Stimulated activated memory B cell treated with anti-CD40 and anti-IgM and Interleukin-4, amounts not matched to agents 10 μg/mL and 1 μg/mL and 100 μg/mL, for 72 hours (primary cell): ENCODE measurements at regions not wholly inside any gene's neighbourhood (a gene's known extent, or its start where the extent isn't known, plus 50 kb on each side); places are given as distances from the start of the nearest gene placed in this dataset.

Experiments used
- ATAC-seq: fragments of 150-1000 bp; cut with Tn5 transposase; 2 replicates; pipeline ENCODE4 v1.10.0; 2021
- H3K27ac Mint-ChIP-seq: one replicate; pipeline ENCODE4 v1.8.0; 2022; ENCODE audit warnings: mild to moderate bottlenecking, mixed read lengths
- H3K27me3 Mint-ChIP-seq: one replicate; pipeline ENCODE4 v1.8.0; 2022; ENCODE audit warnings: mixed read lengths
- H3K36me3 Mint-ChIP-seq: one replicate; pipeline ENCODE4 v1.8.0; 2022; ENCODE audit warnings: mixed read lengths
- H3K4me1 Mint-ChIP-seq: one replicate; pipeline ENCODE4 v1.8.0; 2022; ENCODE audit warnings: mixed read lengths
- H3K4me3 Mint-ChIP-seq: one replicate; pipeline ENCODE4 v1.8.0; 2022; ENCODE audit warnings: mild to moderate bottlenecking, moderate library complexity, mixed read lengths
- H3K9me3 Mint-ChIP-seq: one replicate; pipeline ENCODE4 v1.8.0; 2022; ENCODE audit warnings: mixed read lengths

GRCh38 chr6:66866801-66867200, 1159.8 kb upstream of the EYS start:
- no peak for ATAC-seq
- Mint-ChIP-seq H3K27ac (no peak overlapping the region), H3K4me3 (no peak overlapping the region), H3K27me3 (no peaks in the 10 kb centered on the region), H3K4me1 (no peaks in the 10 kb centered on the region), H3K36me3 (no peaks in the 10 kb centered on the region), H3K9me3 (peaks cover 11% of the 10 kb centered on the region)

DNA sequence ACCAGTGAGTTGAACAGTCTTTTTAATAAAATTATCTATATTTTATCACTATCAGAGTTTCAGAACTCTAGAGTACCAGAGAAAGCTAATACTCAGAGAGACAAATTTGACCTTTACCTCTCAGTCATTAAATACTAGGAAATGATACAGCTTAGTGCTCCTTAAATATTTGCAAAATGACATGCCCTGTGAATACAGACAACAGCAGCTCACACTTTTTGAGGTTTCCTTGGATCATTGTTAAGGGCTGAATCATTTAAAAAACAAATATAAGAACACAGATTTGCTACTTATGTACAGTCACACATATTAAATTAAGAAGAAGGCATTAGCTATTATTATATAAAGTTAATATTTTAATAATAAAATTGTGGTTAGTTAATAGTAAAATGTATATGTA, 1158.7 kb upstream of the EYS start:
- no peak overlapping the region for H3K4me3 Mint-ChIP-seq
- no peaks in the 10 kb centered on the region for H3K27me3 Mint-ChIP-seq
- no peaks in the 10 kb centered on the region for H3K4me1 Mint-ChIP-seq
- peaks cover 11% of the 10 kb centered on the region for H3K9me3 Mint-ChIP-seq
- H3K36me3 Mint-ChIP-seq: no peaks in the 10 kb centered on the region
- ATAC-seq: no peak
- no peak overlapping the region for H3K27ac Mint-ChIP-seq

- Mint-ChIP-seq H3K9me3 (peaks cover 2% of the 10 kb centered on the region), H3K4me3 (no peak overlapping the region)
- no peak for ATAC-seq
Measured at GRCh38 chr6:66861007-66861541, 1154.0 kb upstream of the EYS start.

DNA sequence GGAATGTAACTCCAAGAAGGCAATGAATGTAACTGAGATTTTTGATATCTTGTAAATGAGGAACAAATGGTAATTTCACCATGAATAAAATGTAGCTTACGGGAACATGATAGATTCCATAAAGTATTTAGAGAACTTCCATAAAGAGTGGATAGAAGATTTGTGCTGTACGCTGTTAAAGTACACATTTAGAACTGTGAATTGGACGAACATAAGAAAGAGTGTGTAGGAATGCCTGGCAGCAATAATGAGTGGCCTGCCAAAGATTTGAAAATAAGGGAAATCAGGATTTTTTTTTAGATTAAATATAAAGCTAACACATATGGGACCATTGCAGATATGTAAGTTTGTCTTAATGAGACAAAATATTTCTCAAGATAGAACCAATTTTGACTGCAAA, 1153.3 kb upstream of the EYS start:
- H3K27ac Mint-ChIP-seq: no peak overlapping the region
- no peaks in the 10 kb centered on the region for H3K27me3 Mint-ChIP-seq
- ATAC-seq: no peak
- H3K4me1 Mint-ChIP-seq: no peaks in the 10 kb centered on the region
- no peak overlapping the region for H3K4me3 Mint-ChIP-seq
- no peaks in the 10 kb centered on the region for H3K36me3 Mint-ChIP-seq
- H3K9me3 Mint-ChIP-seq: peaks cover 2% of the 10 kb centered on the region

More at GRCh38 chr6:66861007-66861541, 1154.0 kb upstream of the EYS start:
- no peaks in the 10 kb centered on the region for H3K27me3 Mint-ChIP-seq
- no peak overlapping the region for H3K27ac Mint-ChIP-seq
- H3K36me3 Mint-ChIP-seq: no peaks in the 10 kb centered on the region
- no peaks in the 10 kb centered on the region for H3K4me1 Mint-ChIP-seq

GRCh38 chr6:66858196-66858595, 1151.2 kb upstream of the EYS start:
- Mint-ChIP-seq H3K4me1 (no peaks in the 10 kb centered on the region), H3K36me3 (no peaks in the 10 kb centered on the region), H3K9me3 (peaks cover 2% of the 10 kb centered on the region), H3K27ac (no peak overlapping the region), H3K4me3 (no peak overlapping the region), H3K27me3 (no peaks in the 10 kb centered on the region)
- no peak for ATAC-seq

- H3K4me3 Mint-ChIP-seq: no peak overlapping the region
- no peak for ATAC-seq
- H3K27ac Mint-ChIP-seq: no peak overlapping the region
- peaks cover 3% of the 10 kb centered on the region for H3K9me3 Mint-ChIP-seq
- no peaks in the 10 kb centered on the region for H3K27me3 Mint-ChIP-seq
- H3K36me3 Mint-ChIP-seq: no peaks in the 10 kb centered on the region
- H3K4me1 Mint-ChIP-seq: no peaks in the 10 kb centered on the region
Measured at GRCh38 chr6:66854014-66854413, 1147.0 kb upstream of the EYS start.

DNA sequence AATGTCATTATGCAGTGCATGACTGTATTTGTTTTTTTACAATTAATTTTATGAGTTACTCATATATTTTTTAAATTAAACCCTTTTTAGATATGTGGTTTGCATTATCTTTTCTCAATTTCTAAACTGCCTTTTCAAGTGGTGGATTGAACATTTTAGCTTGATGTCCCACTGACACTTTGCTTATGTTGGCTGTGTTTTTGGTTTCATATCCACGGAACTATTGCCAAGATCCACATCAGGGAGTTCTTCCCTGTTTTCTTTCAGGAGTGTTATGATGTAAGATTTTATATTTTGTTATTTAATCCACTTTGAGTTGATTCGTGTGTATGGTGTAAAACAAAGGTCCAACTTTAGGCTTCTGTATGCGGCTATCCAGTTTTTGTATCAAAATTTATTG, 1144.9 kb upstream of the EYS start:
- Mint-ChIP-seq H3K27me3 (no peaks in the 10 kb centered on the region), H3K9me3 (peaks cover 4% of the 10 kb centered on the region), H3K36me3 (no peaks in the 10 kb centered on the region), H3K4me3 (no peak overlapping the region), H3K4me1 (no peaks in the 10 kb centered on the region), H3K27ac (no peak overlapping the region)
- no peak for ATAC-seq

GRCh38 chr6:66849843-66850242, 1142.8 kb upstream of the EYS start:
- H3K27me3 Mint-ChIP-seq: no peaks in the 10 kb centered on the region
- no peak overlapping the region for H3K4me3 Mint-ChIP-seq
- H3K4me1 Mint-ChIP-seq: no peaks in the 10 kb centered on the region
- H3K9me3 Mint-ChIP-seq: peaks cover 6% of the 10 kb centered on the region
- no peak for ATAC-seq
- no peaks in the 10 kb centered on the region for H3K36me3 Mint-ChIP-seq
- no peak overlapping the region for H3K27ac Mint-ChIP-seq

DNA sequence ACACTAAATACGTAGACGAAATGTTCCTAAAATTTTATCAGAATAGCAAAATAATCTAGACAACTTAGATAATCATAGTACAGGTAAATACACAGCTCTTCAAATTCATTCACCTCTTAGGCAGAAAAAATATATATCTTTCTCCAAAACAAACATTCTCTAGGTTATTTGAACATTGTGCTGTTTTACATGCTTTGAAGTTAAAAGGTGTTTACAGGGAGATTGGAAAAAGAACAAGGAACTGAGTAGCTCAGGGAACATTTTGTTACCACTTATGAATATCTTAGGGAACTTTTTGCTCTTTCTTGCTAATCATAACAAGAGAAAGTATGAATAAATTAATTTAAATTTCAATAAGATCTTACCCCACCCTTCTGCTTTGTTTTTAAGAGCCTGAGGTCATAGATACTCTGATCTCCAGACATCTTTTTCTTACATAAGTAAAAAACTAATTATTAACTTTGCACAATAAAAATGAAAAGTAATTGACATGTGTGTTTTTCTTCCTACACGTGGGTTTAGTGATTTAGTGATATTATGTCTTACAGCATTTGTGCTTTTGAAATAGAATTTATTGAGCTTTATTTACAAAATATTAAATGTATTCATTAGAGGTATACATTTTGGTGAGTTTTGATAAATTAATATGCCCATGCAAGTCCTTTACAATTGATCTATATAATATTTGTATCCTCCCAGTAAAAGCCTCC, 1141.4 kb upstream of the EYS start:
- Mint-ChIP-seq H3K36me3 (no peaks in the 10 kb centered on the region), H3K27me3 (no peaks in the 10 kb centered on the region), H3K9me3 (peaks cover 6% of the 10 kb centered on the region), H3K4me3 (no peak overlapping the region), H3K27ac (no peak overlapping the region), H3K4me1 (no peaks in the 10 kb centered on the region)
- no peak for ATAC-seq

- Mint-ChIP-seq H3K36me3 (no peaks in the 10 kb centered on the region), H3K4me3 (no peak overlapping the region), H3K4me1 (no peaks in the 10 kb centered on the region), H3K27ac (no peak overlapping the region), H3K9me3 (peaks cover 5% of the 10 kb centered on the region), H3K27me3 (no peaks in the 10 kb centered on the region)
- ATAC-seq: no peak
Measured at GRCh38 chr6:66838764-66839163, 1131.7 kb upstream of the EYS start.

DNA sequence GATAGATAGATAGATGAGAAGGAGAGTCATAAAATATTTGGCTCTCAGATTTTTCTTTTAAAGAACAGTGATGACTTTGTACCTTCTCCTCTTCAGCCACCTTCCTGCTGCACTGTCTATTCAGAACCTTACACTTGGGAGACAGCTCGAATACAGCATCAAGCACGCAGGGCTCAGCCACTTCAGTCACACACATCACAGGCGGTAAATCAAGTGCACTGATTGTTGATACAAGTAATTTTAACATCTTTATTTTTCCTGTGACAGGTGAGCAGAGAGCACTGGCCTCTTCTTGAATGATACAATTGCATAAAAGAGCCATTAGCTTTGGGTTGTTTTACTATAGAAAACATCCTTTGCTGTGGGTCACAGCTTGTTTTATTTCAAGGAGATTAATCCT, 1118.5 kb upstream of the EYS start:
- no peak overlapping the region for H3K27ac Mint-ChIP-seq
- H3K4me1 Mint-ChIP-seq: no peaks in the 10 kb centered on the region
- ATAC-seq: no peak

GRCh38 chr6:66814156-66814555, 1107.1 kb upstream of the EYS start:
- Mint-ChIP-seq H3K4me1 (no peaks in the 10 kb centered on the region), H3K4me3 (no peak overlapping the region), H3K36me3 (no peaks in the 10 kb centered on the region), H3K27ac (no peak overlapping the region), H3K27me3 (no peaks in the 10 kb centered on the region), H3K9me3 (peaks cover 3% of the 10 kb centered on the region)
- ATAC-seq: no peak

More for the DNA sequence above, 1118.5 kb upstream of the EYS start:
- Mint-ChIP-seq H3K9me3 (no peaks in the 10 kb centered on the region), H3K36me3 (no peaks in the 10 kb centered on the region), H3K4me3 (no peak overlapping the region), H3K27me3 (no peaks in the 10 kb centered on the region)

DNA sequence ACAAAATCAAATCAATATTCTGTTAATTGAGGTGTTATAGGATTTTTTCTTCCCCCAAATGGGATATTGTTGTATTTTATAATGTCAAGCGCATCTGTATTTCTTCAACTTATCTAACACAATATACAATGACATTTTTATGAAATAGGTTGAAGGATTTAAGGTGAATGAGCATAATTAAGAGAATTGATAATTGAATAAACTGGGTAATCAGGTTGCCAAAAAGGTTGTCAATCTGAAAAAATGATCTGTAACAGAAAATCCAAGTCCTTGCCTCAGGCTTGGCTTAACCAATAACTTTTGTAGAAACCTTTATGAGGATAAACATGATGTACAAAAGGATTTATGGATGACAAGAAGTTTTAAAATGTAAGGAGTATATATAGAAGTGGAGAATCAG, 1101.7 kb upstream of the EYS start:
- no peaks in the 10 kb centered on the region for H3K27me3 Mint-ChIP-seq
- no peak overlapping the region for H3K4me3 Mint-ChIP-seq
- H3K4me1 Mint-ChIP-seq: no peaks in the 10 kb centered on the region
- no peaks in the 10 kb centered on the region for H3K36me3 Mint-ChIP-seq
- no peak for ATAC-seq
- no peak overlapping the region for H3K27ac Mint-ChIP-seq
- no peaks in the 10 kb centered on the region for H3K9me3 Mint-ChIP-seq

- no peak overlapping the region for H3K27ac Mint-ChIP-seq
- H3K9me3 Mint-ChIP-seq: peaks cover 3% of the 10 kb centered on the region
- no peaks in the 10 kb centered on the region for H3K36me3 Mint-ChIP-seq
- no peak overlapping the region for H3K4me3 Mint-ChIP-seq
- H3K4me1 Mint-ChIP-seq: no peaks in the 10 kb centered on the region
- no peaks in the 10 kb centered on the region for H3K27me3 Mint-ChIP-seq
- ATAC-seq: no peak
Measured at GRCh38 chr6:66796987-66797386, 1090.0 kb upstream of the EYS start.

- H3K27ac Mint-ChIP-seq: no peak overlapping the region
Measured at GRCh38 chr6:66788579-66788978, 1081.6 kb upstream of the EYS start.

DNA sequence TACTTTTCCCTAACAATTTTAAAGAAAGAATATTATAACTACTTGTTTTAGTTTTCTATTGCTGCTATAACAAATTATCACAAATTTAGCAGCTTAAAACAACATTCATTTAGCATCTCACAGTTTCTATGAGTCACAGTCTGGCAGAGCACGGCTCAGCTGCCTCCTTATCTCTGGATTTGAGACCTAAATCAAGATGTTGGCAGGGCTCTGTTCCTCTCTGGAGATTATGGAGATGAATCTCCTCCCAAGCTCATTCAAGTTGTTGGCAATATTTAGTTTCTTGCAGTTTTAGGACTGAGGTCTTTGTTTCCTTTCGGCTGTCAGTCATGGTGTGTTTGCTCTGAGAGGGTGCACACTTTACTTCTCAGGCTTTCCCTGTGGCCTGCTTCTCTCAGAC, 1065.8 kb upstream of the EYS start:
- peaks cover 14% of the 10 kb centered on the region for H3K9me3 Mint-ChIP-seq
- H3K36me3 Mint-ChIP-seq: no peaks in the 10 kb centered on the region
- no peak for ATAC-seq
- H3K4me1 Mint-ChIP-seq: no peaks in the 10 kb centered on the region
- no peak overlapping the region for H3K27ac Mint-ChIP-seq
- no peak overlapping the region for H3K4me3 Mint-ChIP-seq
- no peaks in the 10 kb centered on the region for H3K27me3 Mint-ChIP-seq

More at GRCh38 chr6:66788579-66788978, 1081.6 kb upstream of the EYS start:
- no peak for ATAC-seq
- Mint-ChIP-seq H3K4me1 (no peaks in the 10 kb centered on the region), H3K4me3 (no peak overlapping the region), H3K36me3 (no peaks in the 10 kb centered on the region), H3K27me3 (no peaks in the 10 kb centered on the region), H3K9me3 (peaks cover 6% of the 10 kb centered on the region)
